ENCODE measurements at regions not wholly inside any gene's neighbourhood (a gene's known extent, or its start where the extent isn't known, plus 50 kb on each side); places are given as distances from the start of the nearest gene placed in this dataset.

GRCh38 chr17:37797206-37797605 lies 52.3 kb upstream of the HNF1B start:
- no peak for DNase-seq (ENCODE audit: low read depth, low spot score)
- H3K9me3 ChIP-seq (ENCODE audit: control insufficient read depth, low read depth, low read length), result no peaks in the 10 kb centered on the region
- dilution Hi-C loops (cut with MboI; ENCODE audit: extremely low pct_ligation_motif_present, low sequenced_read_pairs), result no loop called here
- H3K9ac ChIP-seq (ENCODE audit: control insufficient read depth, extremely low read depth, insufficient read depth, low read length), result no peak overlapping the region
- H3K4me3 ChIP-seq (ENCODE audit: control insufficient read depth in 2 of 3, extremely low read depth in 1 of 3, insufficient read depth in 2 of 3, low read depth in 1 of 3, low read length in 3 of 3), result no peak overlapping the region
- H3K4me1 ChIP-seq (ENCODE audit: control insufficient read depth, extremely low read depth, insufficient read depth, low read length), result no peaks in the 10 kb centered on the region
- TF ChIP-seq, protein P1, sequence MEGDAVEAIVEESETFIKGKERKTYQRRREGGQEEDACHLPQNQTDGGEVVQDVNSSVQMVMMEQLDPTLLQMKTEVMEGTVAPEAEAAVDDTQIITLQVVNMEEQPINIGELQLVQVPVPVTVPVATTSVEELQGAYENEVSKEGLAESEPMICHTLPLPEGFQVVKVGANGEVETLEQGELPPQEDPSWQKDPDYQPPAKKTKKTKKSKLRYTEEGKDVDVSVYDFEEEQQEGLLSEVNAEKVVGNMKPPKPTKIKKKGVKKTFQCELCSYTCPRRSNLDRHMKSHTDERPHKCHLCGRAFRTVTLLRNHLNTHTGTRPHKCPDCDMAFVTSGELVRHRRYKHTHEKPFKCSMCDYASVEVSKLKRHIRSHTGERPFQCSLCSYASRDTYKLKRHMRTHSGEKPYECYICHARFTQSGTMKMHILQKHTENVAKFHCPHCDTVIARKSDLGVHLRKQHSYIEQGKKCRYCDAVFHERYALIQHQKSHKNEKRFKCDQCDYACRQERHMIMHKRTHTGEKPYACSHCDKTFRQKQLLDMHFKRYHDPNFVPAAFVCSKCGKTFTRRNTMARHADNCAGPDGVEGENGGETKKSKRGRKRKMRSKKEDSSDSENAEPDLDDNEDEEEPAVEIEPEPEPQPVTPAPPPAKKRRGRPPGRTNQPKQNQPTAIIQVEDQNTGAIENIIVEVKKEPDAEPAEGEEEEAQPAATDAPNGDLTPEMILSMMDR (optimal IDR thresholded peaks at IDR 0.05 in 1 of 3, IDR thresholded peaks at IDR 0.05 in 1 of 3, conservative IDR thresholded peaks at IDR 0.05 in 1 of 3; ENCODE audit: extremely low read depth in 1 of 3, insufficient read depth in 2 of 3, low read length in 3 of 3), result no peak
- TF ChIP-seq EZH2 (IDR thresholded peaks at IDR 0.05; ENCODE audit: low read length), result no peak
- no peaks in the 10 kb centered on the region for H4K20me1 ChIP-seq (ENCODE audit: control insufficient read depth, extremely low read depth, insufficient read depth, low read length)
- H3K27me3 ChIP-seq (ENCODE audit: control insufficient read depth, extremely low read depth, insufficient read depth, low read length), result peaks cover 23% of the 10 kb centered on the region
- H3K27ac ChIP-seq (ENCODE audit: control insufficient read depth, insufficient read depth, low read length), result no peak overlapping the region
- H3K9me1 ChIP-seq (ENCODE audit: control insufficient read depth, extremely low read depth, insufficient read depth, low read length), result no peaks in the 10 kb centered on the region
- no peaks in the 10 kb centered on the region for H3K36me3 ChIP-seq (ENCODE audit: control insufficient read depth in 2 of 2, extremely low read depth in 1 of 2, insufficient read depth in 2 of 2, low read length in 2 of 2)
- H3K79me2 ChIP-seq (ENCODE audit: control insufficient read depth, insufficient read depth, low read length), result no peaks in the 10 kb centered on the region
- H3K4me2 ChIP-seq (ENCODE audit: control insufficient read depth, extremely low read depth, insufficient read depth, low read depth, low read length), result no peak overlapping the region
- H2AFZ ChIP-seq (ENCODE audit: control insufficient read depth, low read length), result no peak overlapping the region
- no peak for FAIRE-seq

GRCh38 chr17:37796076-37796475 lies 51.2 kb upstream of the HNF1B start:
- dilution Hi-C loops (cut with MboI; ENCODE audit: extremely low pct_ligation_motif_present, low sequenced_read_pairs), result no loop called here

More at GRCh38 chr17:37796076-37796475, 51.2 kb upstream of the HNF1B start:
- Histone ChIP-seq H4K20me1 (ENCODE audit: control insufficient read depth, extremely low read depth, insufficient read depth, low read length) (no peaks in the 10 kb centered on the region), H3K27me3 (ENCODE audit: control insufficient read depth, extremely low read depth, insufficient read depth, low read length) (peaks cover 18% of the 10 kb centered on the region), H3K9ac (ENCODE audit: control insufficient read depth, extremely low read depth, insufficient read depth, low read length) (no peak overlapping the region), H3K4me2 (ENCODE audit: control insufficient read depth, extremely low read depth, insufficient read depth, low read depth, low read length) (no peak overlapping the region), H3K27ac (ENCODE audit: control insufficient read depth, insufficient read depth, low read length) (no peak overlapping the region), H3K9me1 (ENCODE audit: control insufficient read depth, extremely low read depth, insufficient read depth, low read length) (no peaks in the 10 kb centered on the region), H3K4me1 (ENCODE audit: control insufficient read depth, extremely low read depth, insufficient read depth, low read length) (no peaks in the 10 kb centered on the region), H3K79me2 (ENCODE audit: control insufficient read depth, insufficient read depth, low read length) (no peaks in the 10 kb centered on the region), H3K4me3 (ENCODE audit: control insufficient read depth in 2 of 3, extremely low read depth in 1 of 3, insufficient read depth in 2 of 3, low read depth in 1 of 3, low read length in 3 of 3) (no peak overlapping the region), H3K9me3 (ENCODE audit: control insufficient read depth, low read depth, low read length) (no peaks in the 10 kb centered on the region), H3K36me3 (ENCODE audit: control insufficient read depth in 2 of 2, extremely low read depth in 1 of 2, insufficient read depth in 2 of 2, low read length in 2 of 2) (no peaks in the 10 kb centered on the region), H2AFZ (ENCODE audit: control insufficient read depth, low read length) (no peak overlapping the region)
- FAIRE-seq, result no peak
- TF ChIP-seq EZH2 (IDR thresholded peaks at IDR 0.05; ENCODE audit: low read length), result no peak
- TF ChIP-seq, protein P1 (optimal IDR thresholded peaks at IDR 0.05 in 1 of 3, IDR thresholded peaks at IDR 0.05 in 1 of 3, conservative IDR thresholded peaks at IDR 0.05 in 1 of 3; ENCODE audit: extremely low read depth in 1 of 3, insufficient read depth in 2 of 3, low read length in 3 of 3), result no peak
- DNase-seq (ENCODE audit: low read depth, low spot score), result no peak

Data from keratinocyte (primary cell).